ENCODE measurements at regions not wholly inside any gene's neighbourhood (a gene's known extent, or its start where the extent isn't known, plus 50 kb on each side); places are given as distances from the start of the nearest gene placed in this dataset.

DNA sequence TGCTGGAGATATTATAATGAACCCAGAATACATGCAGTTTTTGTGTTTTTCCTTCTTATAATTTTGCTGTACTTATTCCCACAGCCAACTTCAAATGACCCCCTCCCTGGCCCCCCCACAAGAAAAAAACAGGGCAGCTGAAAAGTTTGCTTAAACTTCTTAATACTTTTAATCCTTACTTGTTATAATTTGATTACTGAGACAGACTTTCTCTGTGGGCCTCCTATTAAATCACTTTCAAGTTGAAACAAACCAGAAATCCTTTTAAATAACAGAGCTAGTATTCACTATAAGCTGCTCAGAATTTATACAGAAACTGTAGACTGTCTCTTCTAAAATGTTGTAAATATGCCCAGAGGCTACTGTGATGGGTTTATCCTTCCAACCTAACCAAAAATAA, 106.3 kb downstream of the CENPW start:
- BruUV-seq (replicated peaks), result no TSS peak
- CTCF ChIA-PET, result no interaction called here
- RAD21 ChIA-PET (ENCODE audit: low non-redundant PET in 1 of 2, low total read pairs in 2 of 2, uncharacterized antibody in 2 of 2, unreplicated experiment in 2 of 2), result no interaction called here
- H3K9ac ChIP-seq (ENCODE audit: low read length), result no peak overlapping the region
- no peak overlapping the region for H3K4me3 ChIP-seq (replicated peaks in 1 of 2; ENCODE audit: low read depth in 1 of 2, low read length in 2 of 2)
- no peaks in the 10 kb centered on the region for H3K36me3 ChIP-seq (ENCODE audit: control insufficient read depth in 1 of 2, insufficient read depth in 2 of 2, low read length in 2 of 2)
- H2AFZ ChIP-seq (ENCODE audit: low read depth, low read length, poor library complexity, severe bottlenecking), result no peak overlapping the region
- no peak overlapping the region for H3K27ac ChIP-seq (ENCODE audit: low read depth, low read length)
- no peaks in the 10 kb centered on the region for H4K20me1 ChIP-seq (ENCODE audit: insufficient read depth)
- no peaks in the 10 kb centered on the region for H3K27me3 ChIP-seq (ENCODE audit: insufficient read depth, low read length)
- H3K9me2 ChIP-seq (ENCODE audit: insufficient read depth), result no peaks in the 10 kb centered on the region
- H3K4me1 ChIP-seq (ENCODE audit: control insufficient read depth in 1 of 2, insufficient read depth in 2 of 2, low read length in 2 of 2), result no peaks in the 10 kb centered on the region
- no peak overlapping the region for H3K4me2 ChIP-seq (ENCODE audit: low read length)
- TF ChIP-seq, protein P1, sequence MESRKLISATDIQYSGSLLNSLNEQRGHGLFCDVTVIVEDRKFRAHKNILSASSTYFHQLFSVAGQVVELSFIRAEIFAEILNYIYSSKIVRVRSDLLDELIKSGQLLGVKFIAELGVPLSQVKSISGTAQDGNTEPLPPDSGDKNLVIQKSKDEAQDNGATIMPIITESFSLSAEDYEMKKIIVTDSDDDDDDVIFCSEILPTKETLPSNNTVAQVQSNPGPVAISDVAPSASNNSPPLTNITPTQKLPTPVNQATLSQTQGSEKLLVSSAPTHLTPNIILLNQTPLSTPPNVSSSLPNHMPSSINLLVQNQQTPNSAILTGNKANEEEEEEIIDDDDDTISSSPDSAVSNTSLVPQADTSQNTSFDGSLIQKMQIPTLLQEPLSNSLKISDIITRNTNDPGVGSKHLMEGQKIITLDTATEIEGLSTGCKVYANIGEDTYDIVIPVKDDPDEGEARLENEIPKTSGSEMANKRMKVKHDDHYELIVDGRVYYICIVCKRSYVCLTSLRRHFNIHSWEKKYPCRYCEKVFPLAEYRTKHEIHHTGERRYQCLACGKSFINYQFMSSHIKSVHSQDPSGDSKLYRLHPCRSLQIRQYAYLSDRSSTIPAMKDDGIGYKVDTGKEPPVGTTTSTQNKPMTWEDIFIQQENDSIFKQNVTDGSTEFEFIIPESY (IDR thresholded peaks at IDR 0.05; ENCODE audit: extremely low read depth, insufficient replicate concordance, low read length), result no peak
- no peak for TF ChIP-seq EZH2 (IDR thresholded peaks at IDR 0.05)
- TF ChIP-seq POLR2AphosphoS5 (IDR thresholded peaks at IDR 0.05; ENCODE audit: low read depth, low read length), result no peak
- no peak for TF ChIP-seq ELF1 (IDR thresholded peaks at IDR 0.05; ENCODE audit: borderline replicate concordance, low read depth)
- TF ChIP-seq YY1 (IDR thresholded peaks at IDR 0.05; ENCODE audit: extremely low read depth, insufficient replicate concordance, low read depth, low read length), result no peak
- TF ChIP-seq FOSL1 (IDR thresholded peaks at IDR 0.05; ENCODE audit: low read depth), result no peak
- TF ChIP-seq, protein P2, sequence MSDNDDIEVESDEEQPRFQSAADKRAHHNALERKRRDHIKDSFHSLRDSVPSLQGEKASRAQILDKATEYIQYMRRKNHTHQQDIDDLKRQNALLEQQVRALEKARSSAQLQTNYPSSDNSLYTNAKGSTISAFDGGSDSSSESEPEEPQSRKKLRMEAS (IDR thresholded peaks at IDR 0.05), result no peak
- no peak for TF ChIP-seq EGR1 (IDR thresholded peaks at IDR 0.05; ENCODE audit: low read depth)
- TF ChIP-seq JUND (IDR thresholded peaks at IDR 0.05), result no peak
- TF ChIP-seq EZH2phosphoT487 (IDR thresholded peaks at IDR 0.05; ENCODE audit: borderline replicate concordance), result no peak
- TF ChIP-seq SP1 (IDR thresholded peaks at IDR 0.05; ENCODE audit: low read depth), result no peak
- no peak for TF ChIP-seq SIN3A (IDR thresholded peaks at IDR 0.05; ENCODE audit: low read depth)
- TF ChIP-seq, protein P3, sequence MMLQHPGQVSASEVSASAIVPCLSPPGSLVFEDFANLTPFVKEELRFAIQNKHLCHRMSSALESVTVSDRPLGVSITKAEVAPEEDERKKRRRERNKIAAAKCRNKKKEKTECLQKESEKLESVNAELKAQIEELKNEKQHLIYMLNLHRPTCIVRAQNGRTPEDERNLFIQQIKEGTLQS (IDR thresholded peaks at IDR 0.05), result no peak
- TF ChIP-seq RAD21 (IDR thresholded peaks at IDR 0.05; ENCODE audit: low read depth), result no peak
- H3K79me2 ChIP-seq (ENCODE audit: insufficient read depth, low read length), result no peaks in the 10 kb centered on the region
- no peaks in the 10 kb centered on the region for H3K9me3 ChIP-seq (ENCODE audit: control insufficient read depth in 1 of 2, insufficient read depth in 1 of 2, low read depth in 1 of 2, low read length in 2 of 2)
- ATAC-seq, result no peak
- no peak for DNase-seq (ENCODE audit: low read depth, low spot score)
- POLR2A ChIA-PET, result no interaction called here
- intact Hi-C loops (cut with micrococcal nuclease), result no loop called here
